WI38 (cell line): ENCODE measurements at regions not wholly inside any gene's neighbourhood (a gene's known extent, or its start where the extent isn't known, plus 50 kb on each side); places are given as distances from the start of the nearest gene placed in this dataset.

Source experiments
- H3K4me3 ChIP-seq: 2 replicates; pipeline ENCODE4 v1.5.1; 2011; ENCODE audit warnings: low read depth, mild to moderate bottlenecking, control low read depth, low read length
- TF ChIP-seq, protein P1 (sequence below): IDR thresholded peaks from 2 replicates; pipeline ENCODE4 v1.5.1; 2012; ENCODE audit warnings: low read depth, mild to moderate bottlenecking, control low read depth, low read length

- TF ChIP-seq, protein P1, sequence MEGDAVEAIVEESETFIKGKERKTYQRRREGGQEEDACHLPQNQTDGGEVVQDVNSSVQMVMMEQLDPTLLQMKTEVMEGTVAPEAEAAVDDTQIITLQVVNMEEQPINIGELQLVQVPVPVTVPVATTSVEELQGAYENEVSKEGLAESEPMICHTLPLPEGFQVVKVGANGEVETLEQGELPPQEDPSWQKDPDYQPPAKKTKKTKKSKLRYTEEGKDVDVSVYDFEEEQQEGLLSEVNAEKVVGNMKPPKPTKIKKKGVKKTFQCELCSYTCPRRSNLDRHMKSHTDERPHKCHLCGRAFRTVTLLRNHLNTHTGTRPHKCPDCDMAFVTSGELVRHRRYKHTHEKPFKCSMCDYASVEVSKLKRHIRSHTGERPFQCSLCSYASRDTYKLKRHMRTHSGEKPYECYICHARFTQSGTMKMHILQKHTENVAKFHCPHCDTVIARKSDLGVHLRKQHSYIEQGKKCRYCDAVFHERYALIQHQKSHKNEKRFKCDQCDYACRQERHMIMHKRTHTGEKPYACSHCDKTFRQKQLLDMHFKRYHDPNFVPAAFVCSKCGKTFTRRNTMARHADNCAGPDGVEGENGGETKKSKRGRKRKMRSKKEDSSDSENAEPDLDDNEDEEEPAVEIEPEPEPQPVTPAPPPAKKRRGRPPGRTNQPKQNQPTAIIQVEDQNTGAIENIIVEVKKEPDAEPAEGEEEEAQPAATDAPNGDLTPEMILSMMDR, result no peak
- H3K4me3 ChIP-seq, result no peak overlapping the region
These were observed 99.3 kb downstream of the ABHD5 start for GRCh38 chr3:43790060-43790459.

- TF ChIP-seq, protein P1, result no peak
- no peak overlapping the region for H3K4me3 ChIP-seq
These were observed 99.7 kb downstream of the ABHD5 start for GRCh38 chr3:43790476-43790875.

DNA sequence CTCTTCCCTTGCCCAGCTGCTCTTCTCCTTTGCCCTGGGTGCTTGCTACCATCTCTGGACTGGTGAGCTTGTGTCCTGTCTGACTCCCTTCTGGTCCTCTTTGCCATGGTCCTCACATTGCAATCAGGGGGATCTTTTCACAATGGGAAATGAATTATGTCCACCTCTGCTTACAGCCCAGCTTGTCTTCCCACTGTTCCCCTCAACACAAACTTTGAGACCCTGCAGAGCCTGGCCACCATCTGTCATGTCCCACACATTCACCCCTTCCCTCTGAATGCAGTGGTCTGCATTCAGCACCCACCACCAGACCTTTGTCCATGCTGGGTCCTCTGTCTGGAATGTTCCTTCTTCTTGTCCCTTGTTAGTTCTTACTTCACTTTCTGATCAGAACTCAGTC, 100.5 kb downstream of the ABHD5 start:
- H3K4me3 ChIP-seq, result no peak overlapping the region
- TF ChIP-seq, protein P1, result no peak

GRCh38 chr3:43792904-43793303, 102.2 kb downstream of the ABHD5 start:
- TF ChIP-seq, protein P1, result no peak
- no peak overlapping the region for H3K4me3 ChIP-seq

- TF ChIP-seq, protein P1, result no peak
These were observed 103.1 kb downstream of the ABHD5 start for GRCh38 chr3:43793648-43794372.

DNA sequence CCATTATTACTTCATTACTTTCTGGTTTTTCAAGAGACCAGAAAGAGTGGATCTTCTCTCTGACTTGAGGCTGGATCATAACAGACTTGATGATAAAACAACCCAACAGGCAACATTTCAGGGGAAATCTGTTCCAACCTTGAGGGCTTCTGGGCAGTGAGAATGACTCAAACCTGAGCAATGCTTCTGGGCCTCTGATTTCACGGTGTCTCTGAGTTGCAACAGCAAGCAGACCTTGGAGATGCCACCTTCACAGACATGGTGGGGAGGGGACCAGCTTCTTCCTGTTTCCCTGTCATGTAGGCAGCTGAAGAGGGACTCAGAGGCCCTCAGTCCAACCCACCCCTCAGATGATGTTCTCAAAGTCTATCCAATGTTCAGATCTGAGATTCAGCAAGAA, 104.0 kb downstream of the ABHD5 start:
- TF ChIP-seq, protein P1, result no peak

More at GRCh38 chr3:43793648-43794372, 103.1 kb downstream of the ABHD5 start:
- no peak overlapping the region for H3K4me3 ChIP-seq

DNA sequence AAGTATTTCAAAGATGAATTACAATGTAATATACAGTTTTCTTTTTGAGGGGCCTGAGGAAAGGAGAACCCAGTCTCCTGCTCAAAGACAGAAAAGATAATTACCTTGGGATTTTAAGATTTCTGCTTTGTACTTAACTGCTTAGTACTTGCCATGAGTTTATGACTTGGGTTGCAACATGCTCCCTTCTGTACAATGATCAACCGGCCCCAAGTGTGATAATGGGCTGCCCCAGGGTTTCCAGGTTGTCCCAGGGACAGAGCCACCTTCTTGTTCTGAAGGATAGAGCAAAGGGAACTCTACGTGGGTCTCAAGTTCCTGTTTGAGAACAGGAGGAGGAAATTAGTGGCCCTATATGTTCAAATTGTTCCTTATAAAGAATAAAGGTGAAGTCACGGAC, 104.8 kb downstream of the ABHD5 start:
- TF ChIP-seq, protein P1, result no peak
- no peak overlapping the region for H3K4me3 ChIP-seq

More for the DNA sequence above, 104.0 kb downstream of the ABHD5 start:
- H3K4me3 ChIP-seq, result no peak overlapping the region
